ENCODE measurements at regions not wholly inside any gene's neighbourhood (a gene's known extent, or its start where the extent isn't known, plus 50 kb on each side); places are given as distances from the start of the nearest gene placed in this dataset.

GRCh38 chr18:11500153-11501122 lies 109.0 kb upstream of the SLC35G4 start (continued):
- TF ChIP-seq GRHL1 (CRISPR knock-in tag; conservative IDR thresholded peaks at IDR 0.05) (no peak), NR1H2 (CRISPR knock-in tag; IDR thresholded peaks at IDR 0.05; ENCODE audit: borderline replicate concordance, low read depth) (no peak), POLR2AphosphoS5 (IDR thresholded peaks at IDR 0.05; ENCODE audit: low read depth, low read length) (no peak), ZNF121 (CRISPR knock-in tag; IDR thresholded peaks at IDR 0.05) (no peak), KLF9 (CRISPR knock-in tag; IDR thresholded peaks at IDR 0.05; ENCODE audit: low read depth) (no peak), NCOA1 (CRISPR knock-in tag; IDR thresholded peaks at IDR 0.05) (no peak), HOXA7 (CRISPR knock-in tag; IDR thresholded peaks at IDR 0.05) (no peak), SIN3A (IDR thresholded peaks at IDR 0.05; ENCODE audit: borderline replicate concordance, low read depth, low read length) (no peak), HNF1B (CRISPR knock-in tag; IDR thresholded peaks at IDR 0.05) (no peak), ZNF331 (CRISPR knock-in tag; IDR thresholded peaks at IDR 0.05) (no peak; the same call in 1 of the 2 replicates), HDAC1 (CRISPR knock-in tag; IDR thresholded peaks at IDR 0.05) (peak; percentile 80; the same call in 1 of the 2 replicates), IRF2 (CRISPR knock-in tag; IDR thresholded peaks at IDR 0.05) (no peak), ZNF143 (CRISPR knock-in tag; IDR thresholded peaks at IDR 0.05) (no peak), ZNF367 (CRISPR knock-in tag; IDR thresholded peaks at IDR 0.05; ENCODE audit: borderline replicate concordance) (no peak), ARID3A (IDR thresholded peaks at IDR 0.05; ENCODE audit: low read depth, low read length) (peak; percentile 86), ZNF101 (CRISPR knock-in tag; IDR thresholded peaks at IDR 0.05; ENCODE audit: borderline replicate concordance, low read depth) (no peak), ZFP82 (CRISPR knock-in tag; IDR thresholded peaks at IDR 0.05; ENCODE audit: borderline replicate concordance) (no peak), NFYC (CRISPR knock-in tag; IDR thresholded peaks at IDR 0.05) (no peak), PRDM4 (CRISPR knock-in tag; IDR thresholded peaks at IDR 0.05; ENCODE audit: borderline replicate concordance) (no peak), ZUFSP (CRISPR knock-in tag; IDR thresholded peaks at IDR 0.05; ENCODE audit: borderline replicate concordance) (no peak)
